ENCODE measurements at regions not wholly inside any gene's neighbourhood (a gene's known extent, or its start where the extent isn't known, plus 50 kb on each side); places are given as distances from the start of the nearest gene placed in this dataset.

DNA sequence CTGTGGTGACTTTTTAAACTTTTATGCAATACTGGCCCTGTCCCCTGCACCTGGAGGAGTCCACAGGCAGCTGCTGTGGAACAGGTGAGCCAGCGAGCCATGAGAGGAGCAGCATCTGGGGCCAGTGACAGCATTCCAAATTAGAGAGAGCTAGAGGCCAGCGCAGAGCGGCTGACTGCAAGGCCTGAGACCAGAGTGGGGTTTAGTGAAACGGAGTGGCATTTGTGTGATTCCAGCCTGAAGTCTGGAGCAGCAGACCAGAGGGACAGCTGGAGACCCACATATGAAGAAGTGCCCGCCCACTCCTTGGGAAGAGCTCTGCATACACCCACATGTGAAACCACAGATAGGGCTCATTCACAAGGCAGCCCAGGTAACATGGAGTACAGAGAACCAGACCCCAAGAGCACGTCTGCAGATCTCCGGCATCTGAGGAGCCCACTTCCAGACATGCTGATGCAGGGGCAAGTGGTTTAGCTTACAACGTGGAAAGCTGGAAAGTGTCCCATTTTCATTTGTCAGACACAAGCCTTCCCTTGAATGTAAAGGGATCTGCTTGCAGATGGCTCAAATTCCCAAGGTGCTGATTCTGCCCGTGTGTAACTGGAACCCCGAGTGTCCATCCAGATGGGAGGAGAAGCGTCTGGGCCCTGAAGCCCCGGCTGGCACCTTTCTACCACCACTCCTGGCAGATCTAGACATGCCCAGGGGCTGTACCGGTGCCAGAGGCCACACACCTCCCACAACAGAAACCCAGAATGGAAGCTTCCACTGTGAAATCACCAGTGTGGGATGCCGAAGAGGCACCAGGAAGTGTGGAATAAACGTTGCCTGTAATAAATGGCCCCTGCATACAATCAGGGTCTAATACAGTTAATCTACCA, 256.0 kb upstream of the TCERG1L start:
- Mint-ChIP-seq H3K4me3 (ENCODE audit: unreplicated experiment) (no peak overlapping the region), H3K4me1 (ENCODE audit: low read depth, unreplicated experiment) (no peaks in the 10 kb centered on the region), H3K9me3 (ENCODE audit: unreplicated experiment) (peaks cover 10% of the 10 kb centered on the region), H3K27ac (ENCODE audit: unreplicated experiment) (no peak overlapping the region), H3K27me3 (ENCODE audit: unreplicated experiment) (peaks cover 2% of the 10 kb centered on the region), H3K36me3 (ENCODE audit: unreplicated experiment) (peaks cover 5% of the 10 kb centered on the region)
- DNase-seq: no peak
- TF ChIP-seq, protein P1, sequence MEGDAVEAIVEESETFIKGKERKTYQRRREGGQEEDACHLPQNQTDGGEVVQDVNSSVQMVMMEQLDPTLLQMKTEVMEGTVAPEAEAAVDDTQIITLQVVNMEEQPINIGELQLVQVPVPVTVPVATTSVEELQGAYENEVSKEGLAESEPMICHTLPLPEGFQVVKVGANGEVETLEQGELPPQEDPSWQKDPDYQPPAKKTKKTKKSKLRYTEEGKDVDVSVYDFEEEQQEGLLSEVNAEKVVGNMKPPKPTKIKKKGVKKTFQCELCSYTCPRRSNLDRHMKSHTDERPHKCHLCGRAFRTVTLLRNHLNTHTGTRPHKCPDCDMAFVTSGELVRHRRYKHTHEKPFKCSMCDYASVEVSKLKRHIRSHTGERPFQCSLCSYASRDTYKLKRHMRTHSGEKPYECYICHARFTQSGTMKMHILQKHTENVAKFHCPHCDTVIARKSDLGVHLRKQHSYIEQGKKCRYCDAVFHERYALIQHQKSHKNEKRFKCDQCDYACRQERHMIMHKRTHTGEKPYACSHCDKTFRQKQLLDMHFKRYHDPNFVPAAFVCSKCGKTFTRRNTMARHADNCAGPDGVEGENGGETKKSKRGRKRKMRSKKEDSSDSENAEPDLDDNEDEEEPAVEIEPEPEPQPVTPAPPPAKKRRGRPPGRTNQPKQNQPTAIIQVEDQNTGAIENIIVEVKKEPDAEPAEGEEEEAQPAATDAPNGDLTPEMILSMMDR (IDR thresholded peaks at IDR 0.05; ENCODE audit: partially characterized antibody, unreplicated experiment): no peak

DNA sequence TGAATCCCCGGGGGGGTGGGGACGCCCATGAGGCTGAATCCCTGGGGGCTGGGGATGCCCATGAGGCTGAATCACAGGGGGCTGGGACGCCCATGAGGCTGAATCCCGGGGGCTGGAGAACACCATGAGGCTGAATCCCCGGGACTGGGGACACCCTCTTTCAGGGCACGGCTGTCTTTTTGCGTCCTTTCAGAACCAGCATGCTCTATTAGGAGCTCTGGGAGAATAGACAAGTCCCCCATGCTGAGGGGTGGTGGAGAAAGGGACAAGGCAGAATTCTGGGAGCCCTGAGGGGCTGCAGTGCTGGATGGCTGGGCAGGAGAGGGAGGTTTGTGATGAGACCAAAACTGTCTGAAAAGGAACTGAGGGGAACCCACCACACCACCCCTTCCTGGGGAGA, 257.3 kb upstream of the TCERG1L start:
- Mint-ChIP-seq H3K9me3 (ENCODE audit: unreplicated experiment) (peaks cover 10% of the 10 kb centered on the region), H3K27me3 (ENCODE audit: unreplicated experiment) (peaks cover 2% of the 10 kb centered on the region), H3K4me3 (ENCODE audit: unreplicated experiment) (no peak overlapping the region), H3K4me1 (ENCODE audit: low read depth, unreplicated experiment) (no peaks in the 10 kb centered on the region), H3K36me3 (ENCODE audit: unreplicated experiment) (peaks cover 5% of the 10 kb centered on the region), H3K27ac (ENCODE audit: unreplicated experiment) (no peak overlapping the region)
- DNase-seq: no peak
- TF ChIP-seq, protein P1 (IDR thresholded peaks at IDR 0.05; ENCODE audit: partially characterized antibody, unreplicated experiment): no peak

DNA sequence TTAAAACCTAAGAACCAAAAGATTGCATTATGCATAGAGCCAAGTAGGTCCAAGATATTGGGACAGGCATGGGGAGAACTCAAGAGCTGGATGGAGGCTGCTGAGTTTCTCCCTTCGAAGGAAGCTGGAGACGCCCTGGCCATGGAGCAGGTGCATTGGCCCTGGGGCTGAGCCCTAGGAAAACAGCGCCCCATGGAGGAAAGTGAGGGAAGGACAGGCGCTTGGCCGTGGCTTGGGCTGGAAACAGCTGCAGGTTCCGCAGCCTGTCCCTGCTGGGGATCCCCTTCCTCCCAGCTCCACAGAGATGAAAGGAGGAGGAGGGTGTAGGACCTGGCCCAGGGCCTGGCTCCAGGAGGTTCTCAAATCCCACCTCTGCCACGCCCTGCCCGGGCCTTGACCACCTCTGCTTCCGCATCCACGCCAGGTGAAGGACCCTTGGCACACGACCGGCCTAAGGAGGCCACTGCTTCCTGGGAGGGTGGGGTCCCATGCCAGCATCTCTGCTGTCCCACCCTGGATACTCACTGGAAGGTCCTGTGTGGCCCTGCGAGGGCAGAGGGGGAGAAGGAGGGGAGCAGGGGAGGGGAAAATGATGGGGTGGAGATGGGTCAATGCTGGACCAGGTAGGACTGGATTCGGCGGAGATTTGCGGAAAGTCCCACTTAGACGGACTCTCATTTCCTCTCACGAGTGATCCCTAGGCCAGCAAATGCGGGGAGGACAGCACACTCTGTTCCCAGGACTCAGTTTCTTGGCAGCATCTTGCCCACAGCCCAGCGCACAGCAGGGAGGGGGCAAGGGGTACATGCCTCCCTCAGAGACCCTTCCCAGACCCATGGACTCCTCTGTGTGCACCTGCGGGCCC, 258.6 kb upstream of the TCERG1L start:
- no peak overlapping the region for H3K4me3 Mint-ChIP-seq (ENCODE audit: unreplicated experiment)
- no peaks in the 10 kb centered on the region for H3K4me1 Mint-ChIP-seq (ENCODE audit: low read depth, unreplicated experiment)
- no peak for DNase-seq
- H3K9me3 Mint-ChIP-seq (ENCODE audit: unreplicated experiment): peaks cover 7% of the 10 kb centered on the region
- no peak overlapping the region for H3K27ac Mint-ChIP-seq (ENCODE audit: unreplicated experiment)
- H3K27me3 Mint-ChIP-seq (ENCODE audit: unreplicated experiment): peaks cover 2% of the 10 kb centered on the region
- H3K36me3 Mint-ChIP-seq (ENCODE audit: unreplicated experiment): peaks cover 5% of the 10 kb centered on the region
- TF ChIP-seq, protein P1 (IDR thresholded peaks at IDR 0.05; ENCODE audit: partially characterized antibody, unreplicated experiment): peak; percentile 28

DNA sequence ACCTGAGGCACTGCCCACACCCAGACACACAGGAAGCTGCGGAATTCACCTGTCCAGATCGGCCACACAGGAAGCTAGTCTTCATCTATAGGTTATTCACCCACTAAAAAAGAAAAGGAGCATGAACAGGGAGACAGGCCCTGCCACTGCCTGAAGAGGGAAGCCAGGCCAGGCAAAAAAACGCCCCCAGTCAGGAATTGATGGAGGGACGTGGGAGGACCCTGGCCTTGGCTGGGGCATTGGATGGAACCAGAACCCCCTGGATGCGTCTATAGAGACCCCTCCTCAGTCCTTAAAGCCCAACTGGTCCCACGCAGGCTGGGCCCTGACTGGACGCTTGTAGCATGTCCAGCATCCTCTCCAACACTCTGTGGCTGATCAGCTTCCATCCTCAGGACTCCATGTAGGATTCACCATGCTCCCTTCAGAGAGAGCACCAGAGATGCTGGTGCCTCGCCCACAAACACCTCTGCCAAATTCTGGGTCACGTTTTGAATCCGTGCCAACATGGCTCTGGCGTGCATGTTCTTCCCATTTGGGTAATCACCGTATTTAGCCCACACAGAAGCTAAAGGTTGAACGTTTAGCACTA, 259.3 kb upstream of the TCERG1L start:
- DNase-seq: no peak
- TF ChIP-seq, protein P1 (IDR thresholded peaks at IDR 0.05; ENCODE audit: partially characterized antibody, unreplicated experiment): no peak
- Mint-ChIP-seq H3K36me3 (ENCODE audit: unreplicated experiment) (peaks cover 5% of the 10 kb centered on the region), H3K27me3 (ENCODE audit: unreplicated experiment) (peaks cover 2% of the 10 kb centered on the region), H3K4me1 (ENCODE audit: low read depth, unreplicated experiment) (no peaks in the 10 kb centered on the region), H3K4me3 (ENCODE audit: unreplicated experiment) (no peak overlapping the region), H3K9me3 (ENCODE audit: unreplicated experiment) (peaks cover 10% of the 10 kb centered on the region), H3K27ac (ENCODE audit: unreplicated experiment) (no peak overlapping the region)
